ENCODE measurements at regions not wholly inside any gene's neighbourhood (a gene's known extent, or its start where the extent isn't known, plus 50 kb on each side); places are given as distances from the start of the nearest gene placed in this dataset.

DNA sequence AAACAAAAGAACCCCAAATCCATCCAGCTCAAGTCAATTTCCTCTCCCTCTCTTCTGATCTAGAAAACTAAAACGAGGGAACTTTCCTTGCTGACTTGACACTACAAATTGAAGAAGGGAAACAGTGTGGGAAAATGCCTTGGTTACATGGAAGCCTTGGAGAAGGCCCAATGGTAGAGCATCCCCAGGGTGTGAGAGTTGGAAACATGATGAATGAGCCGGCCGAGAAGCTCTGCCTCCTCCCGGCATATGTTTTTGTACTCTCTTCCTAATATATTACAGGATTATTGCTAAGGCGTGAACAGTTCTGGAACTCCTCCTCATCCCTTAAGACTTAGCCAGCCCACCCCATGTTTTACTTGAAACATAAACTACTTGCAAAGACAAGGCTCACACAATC, 618.2 kb upstream of the MGMT start:
- Histone ChIP-seq H3K9me3 (ENCODE audit: control insufficient read depth, low read length) (no peaks in the 10 kb centered on the region), H3K36me3 (ENCODE audit: control insufficient read depth in 1 of 2, insufficient read depth in 2 of 2, low read depth in 1 of 2, low read length in 2 of 2) (no peaks in the 10 kb centered on the region), H2BK120ac (ENCODE audit: low read depth, low read length) (no peak overlapping the region), H3K4me3 (ENCODE audit: insufficient read depth in 1 of 2, low read depth in 1 of 2, low read length in 2 of 2) (no peak overlapping the region), H3K9ac (ENCODE audit: low read length) (no peak overlapping the region), H2AFZ (ENCODE audit: low read depth, low read length) (no peak overlapping the region), H2BK12ac (ENCODE audit: low read length in 2 of 2) (no peak overlapping the region), H3K18ac (ENCODE audit: low read depth in 1 of 2, low read length in 2 of 2) (no peak overlapping the region), H4K8ac (ENCODE audit: low read length) (no peak overlapping the region), H3K4me2 (ENCODE audit: low read length, poor library complexity, severe bottlenecking) (no peak overlapping the region), H3K27me3 (ENCODE audit: control insufficient read depth in 1 of 2, insufficient read depth in 1 of 2, low read length in 2 of 2) (peaks cover 0 to 28% of the 10 kb centered on the region in 2 experiments), H3K23ac (ENCODE audit: low read length in 2 of 2) (no peak overlapping the region), H3K4ac (ENCODE audit: low read depth in 1 of 2, low read length in 2 of 2) (no peak overlapping the region), H4K91ac (ENCODE audit: low read length) (no peak overlapping the region), H2AK5ac (ENCODE audit: low read length, severe bottlenecking) (no peak overlapping the region), H2BK5ac (ENCODE audit: low read depth, low read length, poor library complexity, severe bottlenecking) (no peak overlapping the region), H3K27ac (ENCODE audit: low read length, poor library complexity, severe bottlenecking) (no peak overlapping the region), H3K79me1 (replicated peaks; ENCODE audit: low read length, poor library complexity, severe bottlenecking) (no peaks in the 10 kb centered on the region), H3K14ac (ENCODE audit: low read length in 2 of 2) (no peak overlapping the region), H3K4me1 (ENCODE audit: control insufficient read depth, insufficient read depth, low read depth, low read length) (no peaks in the 10 kb centered on the region), H2BK15ac (ENCODE audit: low read depth, poor library complexity, severe bottlenecking) (no peak overlapping the region)
- no peak for DNase-seq
- WGBS = 84% methylated on average over 5 of the region's 5 CpGs

DNA sequence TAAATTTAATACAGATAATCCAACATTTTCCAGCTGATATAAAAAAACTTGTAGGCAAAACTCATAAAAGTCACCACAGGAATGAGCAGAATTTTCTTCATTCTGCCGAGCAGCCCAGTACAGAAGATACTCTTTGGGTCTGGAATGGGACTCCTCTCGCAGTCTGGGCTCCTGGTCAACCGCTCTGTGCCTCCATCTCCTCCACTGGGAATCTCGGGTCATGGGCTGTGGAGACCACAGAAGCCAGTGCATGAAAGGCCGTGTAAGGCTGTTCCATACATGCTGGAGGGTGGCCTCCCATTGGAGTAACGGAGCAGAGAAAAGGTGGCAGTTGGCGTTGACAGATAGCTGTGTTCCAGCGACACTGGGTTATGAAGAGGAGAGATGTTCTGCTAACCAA, 616.4 kb upstream of the MGMT start:
- Histone ChIP-seq H4K8ac (ENCODE audit: low read length) (no peak overlapping the region), H3K36me3 (ENCODE audit: control insufficient read depth in 1 of 2, insufficient read depth in 2 of 2, low read depth in 1 of 2, low read length in 2 of 2) (no peaks in the 10 kb centered on the region), H3K4me3 (ENCODE audit: insufficient read depth in 1 of 2, low read depth in 1 of 2, low read length in 2 of 2) (no peak overlapping the region), H2BK12ac (ENCODE audit: low read length in 2 of 2) (no peak overlapping the region), H3K23ac (ENCODE audit: low read length in 2 of 2) (no peak overlapping the region), H3K79me1 (replicated peaks; ENCODE audit: low read length, poor library complexity, severe bottlenecking) (no peaks in the 10 kb centered on the region), H3K14ac (ENCODE audit: low read length in 2 of 2) (no peak overlapping the region), H3K18ac (ENCODE audit: low read depth in 1 of 2, low read length in 2 of 2) (no peak overlapping the region), H3K27me3 (ENCODE audit: control insufficient read depth in 1 of 2, insufficient read depth in 1 of 2, low read length in 2 of 2) (peaks cover 0 to 28% of the 10 kb centered on the region in 2 experiments), H4K91ac (ENCODE audit: low read length) (no peak overlapping the region), H3K4me2 (ENCODE audit: low read length, poor library complexity, severe bottlenecking) (no peak overlapping the region), H2AFZ (ENCODE audit: low read depth, low read length) (no peak overlapping the region), H3K9ac (ENCODE audit: low read length) (no peak overlapping the region), H2BK15ac (ENCODE audit: low read depth, poor library complexity, severe bottlenecking) (no peak overlapping the region), H3K27ac (ENCODE audit: low read length, poor library complexity, severe bottlenecking) (no peak overlapping the region), H2AK5ac (ENCODE audit: low read length, severe bottlenecking) (no peak overlapping the region), H2BK5ac (ENCODE audit: low read depth, low read length, poor library complexity, severe bottlenecking) (no peak overlapping the region), H3K4me1 (ENCODE audit: control insufficient read depth, insufficient read depth, low read depth, low read length) (no peaks in the 10 kb centered on the region), H2BK120ac (ENCODE audit: low read depth, low read length) (no peak overlapping the region), H3K4ac (ENCODE audit: low read depth in 1 of 2, low read length in 2 of 2) (no peak overlapping the region), H3K9me3 (ENCODE audit: control insufficient read depth, low read length) (no peaks in the 10 kb centered on the region)
- WGBS = 86% methylated on average over 8 of the region's 8 CpGs
- DNase-seq = no peak

DNA sequence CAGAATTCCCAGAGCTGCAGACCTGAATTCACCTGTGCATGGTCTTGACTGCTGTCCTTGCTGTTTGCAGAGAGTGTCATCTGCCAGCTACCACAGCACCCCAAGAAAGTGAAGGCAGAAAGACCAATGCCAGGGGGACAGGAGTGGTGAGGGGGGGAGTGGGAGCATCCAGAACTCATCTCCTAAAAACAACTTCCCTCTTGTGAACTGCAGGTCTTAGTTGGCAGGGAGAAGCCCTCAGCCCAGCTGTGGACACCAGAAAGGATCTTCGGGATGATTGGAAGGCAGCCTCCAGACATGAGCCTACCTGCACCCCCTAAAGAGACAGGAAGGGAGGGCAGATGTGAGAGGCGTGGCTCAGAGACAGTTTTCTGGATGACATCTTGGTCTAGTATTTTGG, 615.8 kb upstream of the MGMT start:
- H3K18ac ChIP-seq (ENCODE audit: low read depth in 1 of 2, low read length in 2 of 2) = no peak overlapping the region
- no peaks in the 10 kb centered on the region for H3K4me1 ChIP-seq (ENCODE audit: control insufficient read depth, insufficient read depth, low read depth, low read length)
- H3K4me3 ChIP-seq (ENCODE audit: insufficient read depth in 1 of 2, low read depth in 1 of 2, low read length in 2 of 2) = no peak overlapping the region
- no peaks in the 10 kb centered on the region for H3K79me1 ChIP-seq (replicated peaks; ENCODE audit: low read length, poor library complexity, severe bottlenecking)
- H4K8ac ChIP-seq (ENCODE audit: low read length) = no peak overlapping the region
- H2AK5ac ChIP-seq (ENCODE audit: low read length, severe bottlenecking) = no peak overlapping the region
- H3K4ac ChIP-seq (ENCODE audit: low read depth in 1 of 2, low read length in 2 of 2) = no peak overlapping the region
- H4K91ac ChIP-seq (ENCODE audit: low read length) = no peak overlapping the region
- H3K27ac ChIP-seq (ENCODE audit: low read length, poor library complexity, severe bottlenecking) = no peak overlapping the region
- no peaks in the 10 kb centered on the region for H3K9me3 ChIP-seq (ENCODE audit: control insufficient read depth, low read length)
- no peak overlapping the region for H3K9ac ChIP-seq (ENCODE audit: low read length)
- H3K36me3 ChIP-seq (ENCODE audit: control insufficient read depth in 1 of 2, insufficient read depth in 2 of 2, low read depth in 1 of 2, low read length in 2 of 2) = no peaks in the 10 kb centered on the region
- H2BK120ac ChIP-seq (ENCODE audit: low read depth, low read length) = no peak overlapping the region
- no peak overlapping the region for H3K4me2 ChIP-seq (ENCODE audit: low read length, poor library complexity, severe bottlenecking)
- H3K27me3 ChIP-seq (ENCODE audit: control insufficient read depth in 1 of 2, insufficient read depth in 1 of 2, low read length in 2 of 2) = peaks cover 0 to 28% of the 10 kb centered on the region in 2 experiments
- no peak overlapping the region for H2BK5ac ChIP-seq (ENCODE audit: low read depth, low read length, poor library complexity, severe bottlenecking)
- no peak overlapping the region for H2BK12ac ChIP-seq (ENCODE audit: low read length in 2 of 2)
- no peak overlapping the region for H3K23ac ChIP-seq (ENCODE audit: low read length in 2 of 2)
- no peak overlapping the region for H2BK15ac ChIP-seq (ENCODE audit: low read depth, poor library complexity, severe bottlenecking)
- no peak for DNase-seq
- 71% methylated on average over 2 of the region's 2 CpGs for WGBS
- no peak overlapping the region for H3K14ac ChIP-seq (ENCODE audit: low read length in 2 of 2)
- H2AFZ ChIP-seq (ENCODE audit: low read depth, low read length) = no peak overlapping the region

DNA sequence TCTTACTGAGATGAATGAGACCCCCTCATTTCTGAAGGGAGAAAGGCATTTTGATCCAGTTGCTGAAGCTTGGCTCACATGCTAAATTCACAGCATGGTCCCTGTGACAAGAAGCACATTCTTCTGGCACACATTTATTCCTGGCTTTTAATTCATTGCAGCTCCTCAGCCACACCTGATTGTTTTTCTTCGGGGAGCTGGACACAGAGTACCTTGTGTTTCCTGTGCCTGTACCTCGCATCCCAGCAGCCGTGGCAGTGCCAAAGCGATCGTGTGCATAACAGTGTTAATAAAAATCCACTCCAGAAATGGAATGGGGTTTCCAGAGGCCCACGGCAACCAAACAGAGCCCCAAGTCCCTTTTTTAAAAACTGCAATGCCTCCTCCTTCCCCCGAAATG, 615.3 kb upstream of the MGMT start:
- Histone ChIP-seq H3K36me3 (ENCODE audit: control insufficient read depth in 1 of 2, insufficient read depth in 2 of 2, low read depth in 1 of 2, low read length in 2 of 2) (no peaks in the 10 kb centered on the region), H2BK120ac (ENCODE audit: low read depth, low read length) (no peak overlapping the region)
- WGBS = 83% methylated on average over 5 of the region's 7 CpGs

More for the DNA sequence above, 615.3 kb upstream of the MGMT start:
- no peak overlapping the region for H3K27ac ChIP-seq (ENCODE audit: low read length, poor library complexity, severe bottlenecking)
- no peak overlapping the region for H3K18ac ChIP-seq (ENCODE audit: low read depth in 1 of 2, low read length in 2 of 2)
- no peak overlapping the region for H4K8ac ChIP-seq (ENCODE audit: low read length)
- no peak overlapping the region for H2BK12ac ChIP-seq (ENCODE audit: low read length in 2 of 2)
- no peaks in the 10 kb centered on the region for H3K9me3 ChIP-seq (ENCODE audit: control insufficient read depth, low read length)
- H3K79me1 ChIP-seq (replicated peaks; ENCODE audit: low read length, poor library complexity, severe bottlenecking) = no peaks in the 10 kb centered on the region
- no peaks in the 10 kb centered on the region for H3K4me1 ChIP-seq (ENCODE audit: control insufficient read depth, insufficient read depth, low read depth, low read length)
- peaks cover 0 to 28% of the 10 kb centered on the region in 2 experiments for H3K27me3 ChIP-seq (ENCODE audit: control insufficient read depth in 1 of 2, insufficient read depth in 1 of 2, low read length in 2 of 2)
- H2BK15ac ChIP-seq (ENCODE audit: low read depth, poor library complexity, severe bottlenecking) = no peak overlapping the region
- H3K23ac ChIP-seq (ENCODE audit: low read length in 2 of 2) = no peak overlapping the region
- no peak overlapping the region for H2BK5ac ChIP-seq (ENCODE audit: low read depth, low read length, poor library complexity, severe bottlenecking)
- no peak for DNase-seq
- H3K14ac ChIP-seq (ENCODE audit: low read length in 2 of 2) = no peak overlapping the region
- H3K4me2 ChIP-seq (ENCODE audit: low read length, poor library complexity, severe bottlenecking) = no peak overlapping the region
- no peak overlapping the region for H2AK5ac ChIP-seq (ENCODE audit: low read length, severe bottlenecking)
- no peak overlapping the region for H3K4me3 ChIP-seq (ENCODE audit: insufficient read depth in 1 of 2, low read depth in 1 of 2, low read length in 2 of 2)
- no peak overlapping the region for H3K4ac ChIP-seq (ENCODE audit: low read depth in 1 of 2, low read length in 2 of 2)
- no peak overlapping the region for H3K9ac ChIP-seq (ENCODE audit: low read length)
- no peak overlapping the region for H4K91ac ChIP-seq (ENCODE audit: low read length)
- no peak overlapping the region for H2AFZ ChIP-seq (ENCODE audit: low read depth, low read length)

Measured in mesenchymal stem cell (in vitro differentiated cells and primary cell).